ENCODE measurements at regions not wholly inside any gene's neighbourhood (a gene's known extent, or its start where the extent isn't known, plus 50 kb on each side); places are given as distances from the start of the nearest gene placed in this dataset.
"Not testable (repeated sequence)": the region's sequence is repeated elsewhere in the genome, so short reads cannot be mapped to it uniquely, and the experiment has no call there.

DNA sequence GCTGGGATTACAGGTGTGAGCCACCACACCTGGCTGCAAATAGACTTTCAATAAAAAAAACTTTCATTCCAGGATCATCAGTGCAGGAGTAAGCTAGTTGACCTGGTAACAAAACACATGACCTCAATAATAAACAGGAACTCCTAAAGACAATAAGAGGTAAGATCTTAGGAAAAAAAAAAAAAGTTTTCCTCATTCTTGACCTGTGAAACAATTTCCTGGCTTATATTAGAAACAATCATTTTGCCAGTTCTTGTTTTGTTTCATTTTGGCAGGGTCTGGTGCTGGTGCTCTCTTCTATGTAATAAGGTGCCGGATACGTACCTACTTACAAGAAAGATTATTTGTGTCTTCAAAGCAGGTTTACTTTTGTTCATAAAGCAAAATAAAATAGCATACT, 90.6 kb upstream of the AMN1 start:
- DNase-seq: no peak

DNA sequence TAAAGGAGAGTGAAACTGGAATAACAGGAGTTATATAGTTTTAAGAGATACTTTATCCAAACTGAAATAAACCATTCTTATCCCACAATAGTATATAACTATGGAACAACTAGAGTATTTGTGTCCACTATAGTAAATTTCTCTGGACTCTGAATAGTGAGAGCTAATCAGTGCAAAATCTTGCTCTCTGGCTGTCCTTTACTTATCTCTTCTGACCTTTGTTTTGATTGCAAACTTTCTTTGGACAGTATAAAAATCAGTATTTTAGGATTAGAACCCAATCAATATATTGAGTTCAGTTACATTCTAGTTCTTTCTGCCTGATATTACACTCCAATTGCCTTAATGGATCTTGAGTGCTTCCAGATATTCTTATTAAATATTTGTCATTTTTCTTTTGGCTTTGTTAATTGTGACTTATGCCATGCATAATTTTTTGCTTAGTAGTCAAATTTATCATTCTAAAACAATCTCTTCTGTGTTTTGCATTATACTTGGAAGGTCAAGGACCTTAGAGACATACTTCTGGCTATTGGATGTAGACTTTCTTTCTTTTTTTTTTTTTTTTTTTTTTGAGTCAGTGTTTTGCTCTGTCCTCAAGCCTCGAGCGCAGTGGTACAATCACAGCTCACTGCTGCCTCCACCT, 89.9 kb upstream of the AMN1 start:
- DNase-seq: no peak

DNA sequence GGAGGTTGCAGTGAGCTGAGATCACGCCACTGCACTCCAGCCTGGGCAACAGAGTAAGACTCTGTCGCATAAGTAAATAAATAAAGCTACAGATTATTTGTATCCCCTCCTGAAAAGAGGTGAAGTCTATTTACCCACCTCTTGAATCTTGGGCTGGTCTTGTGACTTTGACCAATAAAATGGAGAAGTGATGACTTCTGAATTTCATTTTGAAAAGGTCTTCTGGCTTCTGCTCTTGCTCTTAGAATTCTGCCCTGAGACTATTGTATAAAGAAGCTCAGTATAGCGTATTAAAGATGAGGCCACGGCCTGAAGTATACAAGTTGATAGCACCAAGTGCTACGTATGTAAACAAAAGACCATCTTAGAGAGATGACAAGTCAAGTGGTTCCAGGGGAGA, 88.3 kb upstream of the AMN1 start:
- DNase-seq: no peak

DNA sequence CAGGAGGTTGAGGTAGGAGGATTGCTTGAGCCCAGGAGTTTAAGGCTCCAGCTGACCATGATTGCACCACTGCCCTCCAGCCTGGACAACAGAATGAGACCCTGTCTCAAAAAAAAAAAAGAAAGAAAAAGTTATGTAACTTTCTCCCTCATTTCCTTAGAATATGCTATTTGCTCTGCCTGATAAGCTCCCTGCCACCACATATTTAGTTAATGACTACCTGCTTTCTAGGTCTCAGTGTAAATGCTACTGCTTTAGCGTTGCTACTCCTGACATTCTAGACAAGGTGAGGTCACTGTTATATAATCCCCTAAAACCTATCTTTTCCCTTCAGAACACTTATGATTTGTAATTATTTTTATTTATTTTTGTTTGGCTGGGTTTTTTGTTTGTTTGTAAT, 86.3 kb upstream of the AMN1 start:
- no peak for DNase-seq

DNA sequence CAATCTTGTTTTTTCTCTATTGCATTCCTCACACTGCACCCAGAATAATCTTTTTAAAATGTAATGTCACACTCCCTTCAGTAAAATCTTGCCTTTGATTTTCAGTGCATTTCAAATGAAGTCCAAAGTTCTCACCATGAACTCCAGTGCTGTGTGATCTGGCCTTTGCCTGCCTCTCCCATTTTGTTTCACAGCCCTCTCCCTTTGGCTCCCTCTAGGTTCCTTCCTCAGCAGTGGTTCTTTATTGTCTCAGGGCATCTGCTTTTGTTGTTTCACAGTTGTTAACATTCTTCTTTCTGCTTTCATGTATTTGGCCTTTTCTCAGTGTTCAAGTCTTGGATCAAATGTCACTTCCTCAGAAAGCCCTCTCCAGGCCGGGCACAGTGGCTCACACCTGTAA, 84.5 kb upstream of the AMN1 start:
- DNase-seq: no peak

DNA sequence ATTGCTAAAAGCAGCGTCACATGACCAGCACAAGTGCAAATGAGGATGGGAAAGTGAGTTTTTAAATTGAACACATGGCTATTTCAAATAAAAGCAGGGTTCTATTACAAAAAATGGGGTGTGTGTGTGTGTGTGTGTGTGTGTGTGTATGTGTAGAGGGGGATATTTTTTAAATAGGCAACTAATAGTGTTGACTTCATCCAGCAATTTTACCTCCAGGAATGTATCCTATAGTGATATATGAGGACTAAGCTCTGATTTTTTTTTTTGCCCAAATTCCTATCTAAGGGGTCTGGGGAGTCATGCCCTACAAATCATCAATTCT, 78.9 kb upstream of the AMN1 start:
- DNase-seq: no peak

DNA sequence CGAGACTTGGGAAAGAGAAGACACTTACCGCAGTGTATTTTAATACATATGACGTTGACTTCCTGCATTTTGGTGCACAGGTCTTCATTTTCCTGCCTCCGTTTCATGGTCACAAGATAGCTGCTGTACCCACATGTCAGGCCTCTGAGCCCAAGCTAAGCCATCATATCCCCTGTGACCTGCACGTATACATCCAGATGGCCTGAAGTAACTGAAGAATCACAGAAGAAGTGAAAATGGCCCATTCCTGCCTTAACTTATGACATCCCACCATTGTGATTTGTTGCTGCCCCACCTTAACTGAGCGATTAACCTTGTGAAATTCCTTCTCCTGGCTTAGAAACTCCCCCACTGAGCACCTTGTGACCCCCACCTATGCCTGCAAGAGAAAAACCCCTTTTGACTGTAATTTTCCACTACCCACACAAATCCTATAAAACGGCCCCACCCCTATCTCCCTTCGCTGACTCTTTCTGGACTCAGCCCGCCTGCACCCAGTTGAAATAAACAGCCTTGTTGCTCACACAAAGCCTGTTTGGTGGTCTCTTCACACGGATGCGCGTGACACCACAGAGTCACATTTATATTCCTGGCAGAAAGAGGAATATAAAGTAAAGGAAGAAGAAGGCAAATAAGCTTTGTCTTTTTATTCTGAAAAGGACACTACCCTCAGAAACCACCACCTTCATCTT, 78.4 kb upstream of the AMN1 start:
- DNase-seq: not testable (repeated sequence)

- not testable (repeated sequence) for DNase-seq
These were observed 76.9 kb upstream of the AMN1 start for GRCh38 chr12:31805681-31806080.

- not testable (repeated sequence) for DNase-seq
These were observed 75.9 kb upstream of the AMN1 start for GRCh38 chr12:31804707-31805106.

DNA sequence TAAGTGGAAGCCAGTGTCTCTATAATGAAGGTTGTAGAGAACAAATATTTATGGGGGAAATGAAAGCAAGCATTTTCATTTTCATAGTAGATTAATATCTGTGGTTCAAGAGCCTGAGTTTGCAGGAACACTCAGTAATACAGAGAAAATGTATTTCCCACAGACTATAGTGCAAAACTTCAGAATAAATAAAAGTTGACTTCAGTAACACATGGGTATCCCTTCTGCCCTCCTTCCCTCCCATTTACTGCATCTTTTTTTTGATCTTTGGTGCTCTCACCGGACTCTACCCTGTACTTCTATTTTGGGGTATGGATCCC, 75.3 kb upstream of the AMN1 start:
- no peak for DNase-seq

DNA sequence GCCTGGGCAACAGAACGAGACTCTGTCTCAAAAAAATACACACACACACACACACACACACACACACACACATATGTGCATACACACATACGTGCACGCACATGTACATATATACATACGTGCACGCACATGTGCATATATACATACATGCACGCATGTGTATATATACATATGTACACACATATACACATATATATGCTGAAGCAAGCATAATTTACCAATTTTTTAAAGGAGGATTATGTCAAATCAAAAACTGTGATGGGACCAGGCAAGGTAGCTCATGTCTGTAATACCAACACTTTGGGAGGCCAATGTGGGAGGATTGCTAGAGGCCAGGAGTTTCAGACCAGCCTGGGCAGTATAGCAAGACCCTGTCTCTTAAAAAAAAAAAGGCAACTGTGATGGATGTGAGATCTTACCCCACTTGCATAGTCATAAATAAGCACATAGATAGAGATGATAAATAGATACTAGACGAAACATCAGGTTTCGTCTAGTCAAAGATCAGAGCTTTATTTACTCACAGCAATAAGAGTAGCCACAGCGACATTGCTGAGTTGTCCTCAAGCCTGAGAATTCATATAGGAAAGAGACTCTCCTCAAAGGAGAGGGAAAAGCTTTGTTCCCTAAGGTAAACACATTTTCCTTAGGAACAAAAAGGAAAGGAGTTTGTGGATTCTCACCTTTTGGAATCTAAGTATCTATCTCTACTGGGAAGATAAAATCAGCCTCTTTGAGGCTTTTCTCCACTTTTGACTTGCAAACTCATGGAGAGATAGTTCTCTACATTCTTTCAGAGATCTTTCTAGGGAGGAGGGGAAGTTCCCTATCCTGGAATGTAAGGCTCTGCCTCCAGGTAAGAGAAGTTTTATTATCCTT, 74.7 kb upstream of the AMN1 start:
- no peak for DNase-seq

- DNase-seq: no peak
These were observed 73.1 kb upstream of the AMN1 start for GRCh38 chr12:31801872-31802271.

DNA sequence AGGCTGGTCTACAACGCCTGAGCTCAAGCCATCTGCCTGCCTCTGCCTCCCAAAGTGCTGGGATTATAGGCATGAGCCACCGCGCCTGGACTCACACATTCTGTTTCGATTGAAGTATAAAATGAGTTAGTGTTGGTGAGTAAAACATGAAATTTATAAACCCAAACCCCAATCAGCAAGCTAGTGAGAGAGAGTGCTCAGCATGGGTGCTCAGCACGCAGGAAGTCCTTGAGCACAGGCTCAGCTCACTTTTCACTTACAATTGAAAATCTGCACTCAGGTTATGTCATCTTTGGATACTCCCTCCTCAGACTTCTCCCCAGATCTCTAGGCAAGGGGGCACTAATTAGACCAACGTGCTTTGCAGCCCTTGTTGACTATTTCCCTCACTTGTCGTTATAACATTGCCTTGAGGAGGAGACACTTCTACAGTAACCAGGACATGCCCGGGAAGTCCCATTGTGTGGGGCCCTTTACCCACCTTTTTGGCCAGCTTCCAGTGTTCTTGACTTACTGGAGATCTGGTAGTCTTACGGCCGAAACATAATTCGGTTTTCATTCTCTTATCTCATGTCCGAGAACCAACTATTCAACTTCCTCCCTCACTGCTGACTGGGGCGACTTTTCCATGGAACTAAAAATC, 68.5 kb upstream of the AMN1 start:
- no peak for DNase-seq

DNA sequence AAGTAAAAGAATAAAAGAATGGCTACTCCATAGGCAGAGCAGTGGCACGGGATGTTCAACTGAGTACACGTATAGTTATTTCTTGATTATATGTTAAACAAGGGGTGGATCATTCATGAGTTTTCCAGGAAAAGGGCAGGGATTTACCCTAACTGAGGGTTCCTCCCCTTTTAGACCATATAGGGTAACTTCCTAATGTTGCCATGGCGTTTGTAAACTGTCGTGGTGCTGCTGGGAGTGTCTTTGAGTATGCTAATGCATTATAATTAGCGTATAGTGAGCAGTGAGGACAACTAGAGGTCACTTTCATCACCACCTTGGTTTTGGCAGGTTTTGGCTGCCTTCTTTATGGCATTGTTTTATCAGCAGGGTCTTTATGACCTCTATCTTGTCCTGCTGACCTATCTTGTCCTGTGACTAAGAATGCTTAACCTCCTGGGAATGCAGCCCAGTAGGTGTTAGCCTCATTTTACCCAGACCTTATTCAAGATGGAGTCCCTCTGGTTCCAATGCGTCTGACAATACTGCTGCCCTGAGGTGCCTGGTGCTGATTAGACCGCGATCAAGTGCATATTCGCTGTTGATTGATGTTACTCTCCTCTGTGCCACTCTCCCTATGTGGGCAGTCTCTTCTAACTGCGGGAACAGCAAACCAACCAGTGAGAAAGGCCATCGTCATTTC, 67.6 kb upstream of the AMN1 start:
- no peak for DNase-seq

GRCh38 chr12:31794745-31795144, 65.9 kb upstream of the AMN1 start:
- no peak for DNase-seq

- DNase-seq: not testable (repeated sequence)
These were observed 62.4 kb upstream of the AMN1 start for GRCh38 chr12:31791265-31791664.

GRCh38 chr12:31790759-31791158, 61.9 kb upstream of the AMN1 start:
- no peak for DNase-seq

- DNase-seq: no peak
These were observed 56.5 kb upstream of the AMN1 start for GRCh38 chr12:31785318-31785717.

DNA sequence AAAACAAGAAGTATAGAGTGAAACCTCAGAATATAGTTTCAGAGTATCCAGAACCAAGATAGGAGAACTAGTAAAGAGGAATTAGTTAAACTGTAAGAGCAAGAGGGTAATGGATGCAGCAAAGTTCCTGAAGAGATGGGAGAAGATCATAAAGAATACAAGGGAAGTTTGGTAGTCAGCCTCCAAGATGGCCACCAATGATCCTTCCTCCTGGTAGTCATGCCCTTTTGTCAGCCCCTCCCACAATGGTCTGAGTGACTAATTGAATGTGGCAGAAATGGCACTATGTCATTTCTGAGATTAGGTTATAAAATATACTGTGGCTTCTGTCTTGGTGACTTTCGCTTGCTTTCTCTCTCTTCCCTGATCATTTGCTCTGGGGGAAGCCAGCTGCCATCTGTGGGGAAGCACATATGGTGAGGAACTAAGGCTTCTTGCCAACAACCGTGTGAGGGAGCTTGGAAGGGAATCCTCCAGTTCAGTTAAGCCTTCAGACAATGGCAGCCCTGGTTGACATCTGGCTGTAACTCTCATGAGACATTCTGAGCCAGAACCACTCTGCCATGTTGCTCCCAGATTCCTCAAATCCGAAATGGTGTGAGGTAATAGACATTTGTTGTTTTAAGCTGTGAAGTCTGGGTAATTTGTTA, 55.3 kb upstream of the AMN1 start:
- peak; percentile 98 for DNase-seq

GRCh38 chr12:31783556-31783955, 54.7 kb upstream of the AMN1 start:
- DNase-seq: no peak

DNA sequence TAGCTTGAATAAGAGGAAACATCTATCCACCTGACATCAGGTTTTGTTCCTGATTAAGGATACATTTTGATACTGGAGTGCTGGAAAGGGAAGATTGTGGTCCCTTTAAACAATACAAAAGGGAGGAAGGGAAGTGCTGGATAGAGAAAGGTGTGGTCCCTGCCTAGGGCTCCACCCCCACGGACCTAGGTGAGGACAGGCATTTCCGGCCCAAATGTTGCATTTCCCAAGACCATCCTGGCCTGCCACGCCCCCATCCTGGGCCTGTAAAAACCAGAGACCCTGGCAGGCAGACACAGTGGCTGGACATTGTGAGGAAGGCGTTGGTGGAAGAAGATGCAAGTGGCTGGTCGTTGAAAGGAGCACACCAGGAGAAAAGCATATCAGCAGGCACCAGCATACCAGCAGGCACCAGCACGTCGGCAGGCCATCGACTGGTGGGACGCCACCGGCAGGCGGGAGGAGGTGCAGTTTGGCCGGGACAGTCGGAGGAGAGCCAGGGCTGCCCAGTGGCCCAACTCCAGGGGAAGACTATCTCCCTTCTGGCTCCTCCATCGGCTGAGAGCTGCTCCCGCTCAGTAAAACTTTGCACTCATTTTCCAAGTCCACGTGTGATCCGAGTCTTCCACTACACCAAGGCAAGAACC, 53.2 kb upstream of the AMN1 start:
- no peak for DNase-seq

DNA sequence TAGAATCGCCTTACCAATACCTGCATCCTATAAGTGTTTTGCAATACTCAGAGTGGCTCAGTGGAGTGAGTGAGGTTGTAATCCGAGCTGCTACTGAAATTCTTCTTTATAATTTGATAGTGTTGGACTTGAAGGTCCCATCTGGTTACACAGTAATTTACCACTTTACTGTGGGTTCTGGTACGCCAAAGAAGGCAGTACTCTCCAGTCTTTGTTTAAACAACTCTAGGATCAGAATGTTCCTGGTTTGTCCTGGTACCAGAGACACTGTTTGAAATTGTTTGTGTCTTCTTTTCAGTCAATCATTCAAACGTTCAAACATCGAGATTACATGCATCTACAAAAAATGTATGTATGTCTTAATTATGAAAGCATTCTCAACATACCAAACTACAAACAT, 51.3 kb upstream of the AMN1 start:
- DNase-seq: peak; percentile 54
